Mesothelial cell of epicardium (in vitro differentiated cells): ENCODE measurements at regions not wholly inside any gene's neighbourhood (a gene's known extent, or its start where the extent isn't known, plus 50 kb on each side); places are given as distances from the start of the nearest gene placed in this dataset.
"Not testable (repeated sequence)": the region's sequence is repeated elsewhere in the genome, so short reads cannot be mapped to it uniquely, and the experiment has no call there.

Experiments used
- DNase-seq, 2 experiments: peaks; one replicate each; pipeline ENCODE4 v3.0.0; 2021; ENCODE audit warnings: low spot score in 2 of 2; ENCODE audit not compliant: unreplicated experiment in 2 of 2
- H3K27ac Mint-ChIP-seq: 2 replicates; pipeline ENCODE4 v1.8.0; 2021; ENCODE audit warnings: mixed read lengths
- H3K27me3 Mint-ChIP-seq: 2 replicates; pipeline ENCODE4 v1.8.0; 2021; ENCODE audit warnings: low read depth, mixed read lengths
- H3K36me3 Mint-ChIP-seq: 2 replicates; pipeline ENCODE4 v1.8.0; 2021; ENCODE audit warnings: mixed read lengths
- H3K4me1 Mint-ChIP-seq: 2 replicates; pipeline ENCODE4 v1.8.0; 2021; ENCODE audit warnings: mixed read lengths
- H3K4me3 Mint-ChIP-seq: 2 replicates; pipeline ENCODE4 v1.8.0; 2021; ENCODE audit warnings: mild to moderate bottlenecking, moderate library complexity, mixed read lengths
- H3K9me3 Mint-ChIP-seq: 2 replicates; pipeline ENCODE4 v1.8.0; 2021; ENCODE audit warnings: mixed read lengths
- CTCF ChIP-seq: fragments of 200-600 bp; sonication (generic); IDR thresholded peaks from one replicate; pipeline ENCODE4 v1.5.0; 2021; ENCODE audit warnings: antibody characterized with exemption; ENCODE audit not compliant: unreplicated experiment

GRCh38 chr22:19598054-19598855 is 74.0 kb upstream of the CLDN5 start:
- H3K27ac Mint-ChIP-seq: no peak overlapping the region
- H3K27me3 Mint-ChIP-seq: peaks cover 16% of the 10 kb centered on the region
- H3K36me3 Mint-ChIP-seq: no peaks in the 10 kb centered on the region
- TF ChIP-seq CTCF: no peak
- no peak for DNase-seq
- peaks cover 4% of the 10 kb centered on the region for H3K4me1 Mint-ChIP-seq
- H3K9me3 Mint-ChIP-seq: no peaks in the 10 kb centered on the region
- no peak overlapping the region for H3K4me3 Mint-ChIP-seq

GRCh38 chr22:19599004-19599403 is 74.8 kb upstream of the CLDN5 start:
- H3K4me3 Mint-ChIP-seq: no peak overlapping the region
- H3K27ac Mint-ChIP-seq: no peak overlapping the region
- no peaks in the 10 kb centered on the region for H3K9me3 Mint-ChIP-seq
- peaks cover 16% of the 10 kb centered on the region for H3K27me3 Mint-ChIP-seq
- no peak for DNase-seq
- TF ChIP-seq CTCF: no peak
- no peaks in the 10 kb centered on the region for H3K36me3 Mint-ChIP-seq
- H3K4me1 Mint-ChIP-seq: peaks cover under 1% of the 10 kb centered on the region

GRCh38 chr22:19599626-19600243 is 75.5 kb upstream of the CLDN5 start:
- H3K36me3 Mint-ChIP-seq: no peaks in the 10 kb centered on the region
- no peaks in the 10 kb centered on the region for H3K9me3 Mint-ChIP-seq

GRCh38 chr22:19603346-19603745 is 79.1 kb upstream of the CLDN5 start:
- H3K27me3 Mint-ChIP-seq: peaks cover 27% of the 10 kb centered on the region
- H3K36me3 Mint-ChIP-seq, DNase-seq, H3K9me3 Mint-ChIP-seq, H3K27ac Mint-ChIP-seq, H3K4me3 Mint-ChIP-seq, H3K4me1 Mint-ChIP-seq: not testable (repeated sequence)

More at GRCh38 chr22:19599626-19600243, 75.5 kb upstream of the CLDN5 start:
- no peak overlapping the region for H3K27ac Mint-ChIP-seq
- no peak for TF ChIP-seq CTCF
- no peak for DNase-seq
- no peak overlapping the region for H3K4me3 Mint-ChIP-seq
- H3K27me3 Mint-ChIP-seq: peaks cover 16% of the 10 kb centered on the region
- no peaks in the 10 kb centered on the region for H3K4me1 Mint-ChIP-seq

- H3K36me3 Mint-ChIP-seq: no peaks in the 10 kb centered on the region
- peaks cover 32% of the 10 kb centered on the region for H3K27me3 Mint-ChIP-seq
- no peak overlapping the region for H3K4me3 Mint-ChIP-seq
- no peaks in the 10 kb centered on the region for H3K9me3 Mint-ChIP-seq
- no peaks in the 10 kb centered on the region for H3K4me1 Mint-ChIP-seq
- no peak overlapping the region for H3K27ac Mint-ChIP-seq
- DNase-seq: no peak
- TF ChIP-seq CTCF: no peak
Observed at GRCh38 chr22:19603767-19604166, 79.6 kb upstream of the CLDN5 start.

GRCh38 chr22:19604711-19605268 is 80.6 kb upstream of the CLDN5 start:
- no peak overlapping the region for H3K27ac Mint-ChIP-seq
- TF ChIP-seq CTCF: no peak
- no peaks in the 10 kb centered on the region for H3K9me3 Mint-ChIP-seq
- no peak overlapping the region for H3K4me3 Mint-ChIP-seq
- no peak for DNase-seq
- peaks cover 38% of the 10 kb centered on the region for H3K27me3 Mint-ChIP-seq
- no peaks in the 10 kb centered on the region for H3K36me3 Mint-ChIP-seq
- no peaks in the 10 kb centered on the region for H3K4me1 Mint-ChIP-seq
